Activated B cell treated with CpG ODN at 0.5 μM for 24 hours (primary cell): ENCODE measurements at regions not wholly inside any gene's neighbourhood (a gene's known extent, or its start where the extent isn't known, plus 50 kb on each side); places are given as distances from the start of the nearest gene placed in this dataset.

Experiments used
- ATAC-seq: fragments of 200-7000 bp; cut with Tn5 transposase; one replicate; pipeline ENCODE4 v1.10.0; 2021; ENCODE audit warnings: low read depth, mild to moderate bottlenecking, moderate library complexity
- CTCF ChIA-PET: fragments of 350-600 bp; sonication (Branson Sonifier 250); formaldehyde crosslinking; loops from one replicate; lab custom pipeline; 2021; ENCODE audit warnings: antibody characterized with exemption; lab: Charles Lee
- POLR2A ChIA-PET: fragments of 350-600 bp; sonication (Branson Sonifier 250); formaldehyde crosslinking; loops from one replicate; lab custom pipeline; 2021; ENCODE audit warnings: antibody characterized with exemption; lab: Charles Lee
- DNase-seq: peaks from one replicate; pipeline ENCODE4 v3.0.0; 2022
- H3K27ac Mint-ChIP-seq: one replicate; pipeline ENCODE4 v1.8.0; 2020; ENCODE audit warnings: mixed read lengths
- H3K27me3 Mint-ChIP-seq: one replicate; pipeline ENCODE4 v1.8.0; 2021; ENCODE audit warnings: mixed read lengths
- H3K36me3 Mint-ChIP-seq: one replicate; pipeline ENCODE4 v1.8.0; 2021; ENCODE audit warnings: low read depth, mixed read lengths
- H3K4me1 Mint-ChIP-seq: one replicate; pipeline ENCODE4 v1.8.0; 2021; ENCODE audit warnings: mixed read lengths
- H3K4me3 Mint-ChIP-seq: one replicate; pipeline ENCODE4 v1.8.0; 2020; ENCODE audit warnings: mild to moderate bottlenecking, mixed read lengths
- H3K9me3 Mint-ChIP-seq: one replicate; pipeline ENCODE4 v1.8.0; 2020; ENCODE audit warnings: mixed read lengths
- CTCF ChIP-seq: fragments of 200-600 bp; IDR thresholded peaks from one replicate; pipeline ENCODE4 v1.8.0; 2022; ENCODE audit warnings: antibody characterized with exemption, mild to moderate bottlenecking
- intact Hi-C: fragments of 100-400 bp; cut with micrococcal nuclease; formaldehyde crosslinking; loops from one replicate; pipeline ENCODE4 v1.15.1; 2024

GRCh38 chr4:163901319-163901718 lies 406.8 kb downstream of the TMA16 start:
- ChIA-PET CTCF (no interaction called here), POLR2A (no interaction called here)
- Mint-ChIP-seq H3K36me3 (no peaks in the 10 kb centered on the region), H3K9me3 (peaks cover 3% of the 10 kb centered on the region), H3K4me1 (no peaks in the 10 kb centered on the region), H3K27ac (no peak overlapping the region), H3K27me3 (peaks cover 2% of the 10 kb centered on the region), H3K4me3 (no peak overlapping the region)
- no peak for DNase-seq
- no peak for ATAC-seq
- no peak for TF ChIP-seq CTCF
- intact Hi-C loops: no loop called here

DNA sequence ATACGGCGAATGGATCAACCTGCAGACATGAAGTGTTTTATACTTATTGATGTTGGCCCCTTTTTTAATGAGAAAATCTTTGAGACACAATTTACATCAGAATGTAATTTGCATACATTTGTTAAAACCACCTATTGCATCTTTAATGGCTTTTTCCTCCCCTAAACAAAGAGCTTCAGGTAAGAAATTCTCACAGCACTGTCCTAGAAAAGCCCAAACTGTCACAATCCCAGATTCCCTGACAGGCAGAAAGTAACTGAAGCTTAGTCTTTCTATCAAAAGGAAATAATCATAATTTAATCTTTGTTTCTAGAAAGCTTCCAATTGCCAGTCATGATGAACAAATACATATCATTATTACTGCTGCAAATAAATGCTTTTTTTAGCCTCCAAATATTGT lies 407.9 kb downstream of the TMA16 start:
- no peaks in the 10 kb centered on the region for H3K4me1 Mint-ChIP-seq
- POLR2A ChIA-PET: no interaction called here

DNA sequence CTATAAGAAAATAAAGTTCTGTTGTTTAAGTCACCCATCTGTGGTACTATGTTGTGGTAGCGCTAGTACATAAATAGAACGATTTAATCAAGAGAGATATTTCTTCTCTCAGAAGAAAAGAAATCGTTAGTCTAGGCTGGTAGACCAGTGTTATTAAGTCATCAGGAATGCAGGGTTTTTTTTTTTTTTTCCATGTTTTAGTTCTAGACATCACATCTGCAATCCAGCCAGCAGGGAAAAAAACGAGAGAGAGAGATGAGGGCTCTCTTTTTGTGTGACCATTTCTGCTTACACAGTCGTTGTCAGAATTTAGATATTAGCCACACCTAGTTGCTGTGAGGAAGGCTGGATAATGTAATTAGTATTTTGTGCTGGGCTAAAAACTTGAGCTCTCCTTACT lies 417.4 kb downstream of the TMA16 start:
- ATAC-seq (no peak), DNase-seq (no peak)
- H3K27ac Mint-ChIP-seq: no peak overlapping the region
- no peaks in the 10 kb centered on the region for H3K4me1 Mint-ChIP-seq
- ChIA-PET CTCF (no interaction called here), POLR2A (no interaction called here)
- no peak overlapping the region for H3K4me3 Mint-ChIP-seq
- intact Hi-C loops: no loop called here
- no peaks in the 10 kb centered on the region for H3K9me3 Mint-ChIP-seq
- H3K27me3 Mint-ChIP-seq: no peaks in the 10 kb centered on the region
- H3K36me3 Mint-ChIP-seq: no peaks in the 10 kb centered on the region
- no peak for TF ChIP-seq CTCF

More for the DNA sequence above, 407.9 kb downstream of the TMA16 start:
- no peak overlapping the region for H3K4me3 Mint-ChIP-seq
- H3K27me3 Mint-ChIP-seq: no peaks in the 10 kb centered on the region
- DNase-seq (no peak), ATAC-seq (no peak)
- peaks cover under 1% of the 10 kb centered on the region for H3K9me3 Mint-ChIP-seq
- H3K27ac Mint-ChIP-seq: no peak overlapping the region
- no peaks in the 10 kb centered on the region for H3K36me3 Mint-ChIP-seq
- CTCF ChIA-PET: no interaction called here
- no peak for TF ChIP-seq CTCF
- intact Hi-C loops: no loop called here

- Mint-ChIP-seq H3K27me3 (no peaks in the 10 kb centered on the region), H3K9me3 (no peaks in the 10 kb centered on the region), H3K4me3 (no peak overlapping the region), H3K36me3 (no peaks in the 10 kb centered on the region), H3K4me1 (no peaks in the 10 kb centered on the region), H3K27ac (no peak overlapping the region)
- intact Hi-C loops: no loop called here
- no peak for ATAC-seq
- POLR2A ChIA-PET: no interaction called here
- CTCF ChIA-PET: no interaction called here
- TF ChIP-seq CTCF: no peak
- DNase-seq: no peak
These were observed 419.1 kb downstream of the TMA16 start for GRCh38 chr4:163913571-163913970.

DNA sequence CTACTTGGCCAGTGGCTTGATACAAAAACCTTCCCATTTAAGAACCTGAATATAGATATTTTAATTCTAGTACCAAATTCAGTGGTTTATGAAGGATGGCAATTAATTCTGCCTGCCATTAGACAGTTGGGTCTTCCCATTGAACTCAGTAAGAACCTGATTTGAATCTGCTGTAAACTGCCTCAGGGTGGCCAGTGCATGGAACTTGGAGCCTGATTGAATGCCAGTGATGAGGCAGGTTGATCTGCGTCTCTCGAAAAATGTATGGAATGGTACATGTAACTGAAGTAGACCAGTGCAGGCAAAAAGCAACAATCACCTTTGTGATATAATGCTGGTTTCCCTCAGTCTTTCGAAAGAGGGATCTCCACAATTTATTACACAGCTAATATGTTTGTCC lies 421.4 kb downstream of the TMA16 start:
- Mint-ChIP-seq H3K4me3 (no peak overlapping the region), H3K4me1 (no peaks in the 10 kb centered on the region), H3K27me3 (no peaks in the 10 kb centered on the region), H3K27ac (no peak overlapping the region), H3K36me3 (no peaks in the 10 kb centered on the region), H3K9me3 (no peaks in the 10 kb centered on the region)
- no peak for TF ChIP-seq CTCF
- CTCF ChIA-PET: no interaction called here
- intact Hi-C loops: no loop called here
- no peak for DNase-seq
- no peak for ATAC-seq
- POLR2A ChIA-PET: no interaction called here
